ENCODE measurements at regions not wholly inside any gene's neighbourhood (a gene's known extent, or its start where the extent isn't known, plus 50 kb on each side); places are given as distances from the start of the nearest gene placed in this dataset.
"Not testable (repeated sequence)": the region's sequence is repeated elsewhere in the genome, so short reads cannot be mapped to it uniquely, and the experiment has no call there.

DNA sequence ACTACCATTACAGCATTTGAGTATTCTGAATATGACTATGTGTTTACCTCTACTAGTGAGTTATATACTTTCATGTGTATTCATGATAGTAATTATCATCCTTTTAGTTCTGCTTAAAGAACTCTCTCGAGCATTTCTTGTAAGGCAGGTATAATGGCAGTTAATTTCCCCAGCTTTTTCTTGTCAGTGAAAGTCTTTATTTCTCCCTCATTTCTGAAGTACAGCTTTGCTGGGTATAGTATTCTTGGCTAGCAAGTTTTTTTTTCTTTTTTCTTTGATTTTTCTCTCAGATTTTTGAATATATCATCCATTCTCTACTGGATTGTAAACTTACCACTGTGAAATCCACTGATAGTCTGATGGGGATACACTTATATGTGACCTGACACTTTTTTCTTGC lies 165.9 kb upstream of the ARHGAP5 start:
- no peak for DNase-seq (ENCODE audit: low read depth, low spot score)

DNA sequence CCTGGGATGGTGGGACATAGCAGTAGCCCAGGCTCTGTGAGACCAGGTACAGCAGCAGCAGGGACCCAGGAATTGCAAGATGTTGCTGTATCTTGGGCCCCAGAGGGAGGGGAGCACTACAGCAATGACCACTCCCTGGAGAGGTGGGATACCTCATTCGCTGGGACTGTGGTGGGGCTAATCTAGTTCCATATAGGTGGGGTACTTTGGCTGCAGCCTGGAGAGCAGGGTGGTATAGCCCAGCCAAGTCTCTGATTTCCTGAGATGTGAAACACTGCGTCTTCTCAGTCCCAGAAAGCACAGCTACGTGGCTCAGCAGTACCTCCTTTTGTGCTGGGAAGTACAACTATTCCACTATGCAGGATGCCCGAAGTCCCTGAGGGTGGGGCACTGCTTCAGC lies 163.7 kb upstream of the ARHGAP5 start:
- no peak for DNase-seq (ENCODE audit: low read depth, low spot score)

DNA sequence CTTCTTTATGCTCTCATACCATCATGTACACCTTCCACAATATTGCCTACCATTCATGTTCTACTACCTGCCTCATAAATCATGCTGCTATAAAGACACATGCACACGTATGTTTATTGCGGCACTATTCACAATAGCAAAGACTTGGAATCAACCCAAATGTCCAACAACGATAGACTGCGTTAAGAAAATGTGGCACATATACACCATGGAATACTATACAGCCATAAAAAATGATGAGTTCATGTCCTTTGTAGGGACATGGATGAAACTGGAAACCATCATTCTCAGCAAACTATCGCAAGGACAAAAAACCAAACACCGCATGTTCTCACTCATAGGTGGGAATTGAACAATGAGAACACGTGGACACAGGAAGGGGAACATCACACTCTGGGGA lies 158.8 kb upstream of the ARHGAP5 start:
- DNase-seq (ENCODE audit: low read depth, low spot score), result not testable (repeated sequence)

DNA sequence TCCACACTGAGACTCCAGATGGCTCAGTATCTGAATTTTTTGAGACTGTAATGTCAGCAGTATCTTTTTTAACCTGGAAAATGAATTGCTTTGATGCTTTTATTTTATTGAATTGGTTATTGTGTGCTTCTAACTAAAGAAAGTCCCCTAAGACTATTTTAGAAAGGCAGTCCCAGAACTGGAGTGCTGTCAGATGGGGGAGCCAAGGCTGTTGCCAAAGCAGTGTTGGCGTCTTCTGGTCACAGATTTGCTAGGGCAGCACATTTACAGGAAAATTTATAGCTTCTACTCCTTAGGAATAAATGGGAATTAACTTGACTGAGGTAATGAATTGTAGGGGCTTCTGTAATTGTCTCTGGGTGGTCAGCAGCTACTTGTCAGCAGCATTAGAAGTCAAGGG lies 157.1 kb upstream of the ARHGAP5 start:
- no peak for DNase-seq (ENCODE audit: low read depth, low spot score)

DNA sequence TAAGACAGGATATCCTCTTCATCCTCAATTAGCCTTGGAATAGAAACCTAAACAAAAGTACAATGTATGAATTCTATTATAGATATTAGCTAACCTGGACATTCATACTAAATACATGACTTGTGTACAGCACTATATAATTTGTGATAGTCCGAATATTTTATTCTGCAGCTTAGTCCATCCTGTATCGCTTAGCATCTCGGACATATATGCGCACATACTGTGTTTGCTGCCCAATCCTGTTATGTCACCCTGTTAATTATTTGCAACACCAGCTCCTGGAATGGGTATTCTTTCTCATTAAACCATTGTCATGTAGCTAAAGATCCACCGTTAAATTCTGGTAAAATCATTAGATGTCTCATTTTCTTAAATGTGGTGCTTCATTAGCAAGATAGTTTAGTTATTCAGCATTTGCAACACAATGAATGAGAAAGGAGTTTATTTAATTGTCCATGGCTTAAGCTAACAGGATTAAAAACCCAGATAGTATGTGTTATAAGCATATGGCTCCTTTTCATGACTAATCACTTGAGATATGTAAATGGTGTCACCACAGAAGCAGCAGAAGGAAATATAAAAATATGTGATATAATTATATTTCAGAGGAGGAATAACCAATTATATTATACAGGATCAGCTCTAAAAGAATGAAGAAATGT lies 156.0 kb upstream of the ARHGAP5 start:
- no peak for DNase-seq (ENCODE audit: low read depth, low spot score)

DNA sequence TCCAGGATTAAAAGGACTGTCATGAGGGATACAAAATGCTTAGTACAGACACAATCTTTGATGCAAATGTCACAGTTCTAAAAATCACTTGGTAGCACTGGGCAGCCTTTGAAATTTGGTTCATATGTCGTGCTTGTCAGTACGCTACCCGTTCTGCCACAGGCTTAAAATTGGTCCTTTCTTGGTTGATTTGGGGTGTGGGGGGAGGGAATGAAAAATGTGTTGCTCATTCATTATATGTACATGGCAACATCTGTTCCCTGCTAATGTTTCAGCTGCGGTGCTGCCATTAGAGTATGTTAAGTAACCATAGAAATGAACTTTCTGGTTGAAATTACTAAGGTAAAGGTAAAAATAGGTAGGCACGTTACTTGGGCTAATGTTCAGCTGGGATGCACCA lies 155.4 kb upstream of the ARHGAP5 start:
- no peak for DNase-seq (ENCODE audit: low read depth, low spot score)

DNA sequence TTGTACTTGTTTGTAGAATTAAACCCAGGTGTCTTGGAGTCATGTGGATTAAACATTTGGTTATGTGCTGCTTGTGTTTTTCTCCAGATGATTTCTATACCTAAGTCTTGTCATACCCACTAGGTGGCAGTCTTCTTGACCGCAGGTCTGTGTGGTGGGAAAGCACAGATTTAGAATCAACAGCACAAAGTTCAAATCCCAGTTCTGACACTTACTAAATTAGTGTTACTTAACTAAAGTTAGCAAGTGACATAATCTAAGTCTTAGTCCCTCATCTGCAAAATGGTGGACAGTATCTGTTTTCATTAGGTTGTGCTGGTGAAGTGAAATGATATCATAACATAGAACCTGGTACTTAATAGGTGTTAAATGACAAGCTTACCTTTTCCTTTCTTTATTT lies 151.0 kb upstream of the ARHGAP5 start:
- no peak for DNase-seq (ENCODE audit: low read depth, low spot score)

DNA sequence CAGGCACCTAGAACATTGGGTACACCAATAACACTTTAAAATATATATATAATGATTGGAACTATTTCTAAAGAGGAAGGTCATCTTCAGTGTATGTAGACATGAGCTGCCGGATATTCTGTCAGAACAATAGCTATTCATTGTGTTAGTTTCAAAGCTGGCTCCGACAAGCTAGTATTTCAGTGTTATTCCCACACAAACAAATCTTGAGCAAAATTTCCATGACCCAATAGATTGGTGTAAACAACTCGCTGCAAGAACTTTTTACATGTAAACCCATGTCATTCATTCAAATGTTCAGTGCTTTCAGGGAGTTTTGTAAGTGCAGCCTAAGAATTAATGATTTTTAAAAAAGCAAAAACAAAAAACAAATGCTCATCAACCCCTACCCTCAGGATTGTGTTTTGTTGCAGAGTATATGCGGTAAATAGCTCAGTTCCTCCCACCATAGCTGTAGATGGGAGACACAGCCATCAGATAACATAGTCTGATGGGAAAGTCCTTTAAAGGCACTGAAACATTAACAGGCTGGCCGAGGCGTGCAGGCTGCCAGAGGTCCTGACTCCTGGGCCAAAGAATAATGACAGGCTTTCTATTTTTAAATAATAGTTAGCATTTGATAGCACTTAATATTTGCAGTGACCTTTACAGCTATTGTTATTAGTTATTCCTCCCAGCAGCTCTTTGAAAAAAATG lies 150.3 kb upstream of the ARHGAP5 start:
- DNase-seq (ENCODE audit: low read depth, low spot score), result peak; percentile 68

DNA sequence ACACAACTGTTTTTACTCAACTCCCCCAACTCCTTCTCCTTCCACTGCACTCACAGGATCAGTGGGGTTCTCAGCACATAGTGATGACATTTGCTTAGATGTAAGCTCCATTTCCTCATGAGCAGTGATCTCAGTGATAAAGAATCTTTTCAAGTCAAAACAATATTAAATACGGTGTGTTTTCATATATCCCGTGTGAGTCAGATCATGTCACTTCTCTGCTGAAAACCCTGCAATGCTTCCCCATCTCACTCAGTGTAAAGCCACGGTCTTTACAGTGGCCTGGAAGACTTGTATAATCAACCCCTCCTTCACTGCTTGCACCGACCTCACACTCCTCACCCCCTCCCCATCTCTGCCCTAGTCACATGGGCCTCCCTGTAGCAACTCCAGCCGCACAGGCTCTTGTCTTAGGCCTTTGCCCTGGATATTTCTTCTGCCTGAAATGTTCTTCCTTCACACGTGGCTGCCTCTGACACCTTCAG lies 149.7 kb upstream of the ARHGAP5 start:
- peak; percentile 90 for DNase-seq (ENCODE audit: low read depth, low spot score)

DNA sequence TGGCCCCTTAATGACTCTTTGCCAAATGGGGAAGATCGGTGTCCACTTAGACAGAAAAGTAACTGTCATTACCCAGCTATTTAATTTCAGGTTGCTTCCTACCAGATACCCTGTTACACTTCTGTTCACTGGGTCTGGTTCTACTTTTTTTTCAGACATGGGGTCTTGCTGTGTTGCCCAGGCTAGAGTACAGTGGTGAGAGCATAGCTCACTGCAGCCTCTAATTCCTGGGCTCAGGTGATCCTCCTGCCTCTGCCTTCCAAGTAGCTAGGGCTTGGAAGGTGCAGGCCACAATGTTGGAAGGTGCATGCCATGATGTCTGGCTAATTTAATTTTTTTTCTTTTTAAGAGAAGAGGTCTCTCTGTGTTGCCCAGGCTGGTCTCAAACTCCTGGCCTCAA lies 147.0 kb upstream of the ARHGAP5 start:
- DNase-seq (ENCODE audit: low read depth, low spot score), result no peak

DNA sequence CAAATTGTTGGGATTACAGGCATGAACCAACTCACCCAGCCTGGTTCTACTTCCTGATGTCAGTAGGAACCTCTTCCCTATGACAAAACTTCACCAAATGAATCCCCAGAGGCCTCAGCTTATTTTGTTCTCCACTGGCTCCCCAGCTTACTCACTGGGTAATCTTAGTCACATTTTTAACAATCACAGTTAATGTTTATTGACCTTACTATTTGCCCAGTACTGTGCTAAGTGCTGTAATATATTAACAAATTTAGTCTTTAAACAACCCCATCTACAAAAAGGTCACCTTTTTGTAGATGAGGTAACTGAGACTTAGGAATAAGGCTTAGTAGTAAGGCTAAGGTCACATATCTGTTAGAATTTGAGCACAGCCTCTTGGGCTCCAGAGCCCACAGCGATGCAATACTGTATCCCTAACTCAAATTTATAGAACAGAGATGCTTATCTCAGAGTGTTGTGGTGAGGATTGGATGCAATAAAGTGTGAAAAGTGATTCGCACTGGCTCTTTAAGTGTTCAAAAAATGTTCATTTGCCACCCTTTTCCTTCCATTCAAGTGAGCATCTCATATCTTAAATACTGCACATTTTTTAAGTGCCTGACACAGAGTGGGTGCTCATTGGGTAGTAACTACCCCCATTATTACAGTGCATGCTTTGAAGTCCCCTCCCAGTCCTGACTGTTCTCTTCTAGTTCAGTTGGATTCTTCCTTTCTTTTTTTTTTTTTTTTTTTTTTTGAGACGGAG lies 146.4 kb upstream of the ARHGAP5 start:
- DNase-seq (ENCODE audit: low read depth, low spot score), result no peak

DNA sequence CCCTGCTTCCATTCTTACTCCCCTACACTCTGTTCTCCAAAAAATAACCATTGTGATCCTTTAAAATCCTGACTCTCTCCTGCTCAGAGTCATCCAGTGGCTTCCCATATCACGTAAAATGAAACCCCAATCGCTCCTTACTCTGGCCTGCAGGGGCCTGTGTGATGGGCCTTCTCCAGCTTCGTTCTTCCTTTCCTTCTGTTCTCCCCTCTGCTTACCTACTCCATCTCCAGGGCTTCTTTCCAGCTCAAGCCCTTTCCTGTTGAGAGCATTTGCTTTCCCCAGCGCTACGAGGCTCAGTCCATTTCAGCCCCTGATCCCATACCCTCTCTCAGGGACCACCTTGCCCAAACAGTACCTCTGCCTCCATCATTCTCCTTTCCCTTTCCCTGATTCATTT lies 144.4 kb upstream of the ARHGAP5 start:
- DNase-seq (ENCODE audit: low read depth, low spot score), result no peak

DNA sequence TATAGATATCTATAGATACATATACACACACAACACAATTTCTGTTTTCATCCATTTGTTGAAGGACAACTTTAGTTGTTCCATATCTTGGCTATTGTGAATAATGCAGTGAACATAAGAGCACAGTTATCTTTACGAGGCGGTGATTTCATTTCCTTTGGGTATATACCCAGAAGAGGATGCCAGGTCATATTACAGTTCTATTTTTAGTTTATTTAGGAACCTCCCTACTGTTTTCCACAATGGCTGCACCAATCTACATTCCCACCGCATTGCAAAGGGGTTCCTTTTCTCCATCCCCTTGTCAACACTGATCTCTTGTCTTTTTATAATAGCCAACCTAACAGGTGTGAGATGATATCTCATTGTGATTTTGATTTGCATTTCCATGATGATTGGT lies 143.4 kb upstream of the ARHGAP5 start:
- DNase-seq (ENCODE audit: low read depth, low spot score), result peak; percentile 15

DNA sequence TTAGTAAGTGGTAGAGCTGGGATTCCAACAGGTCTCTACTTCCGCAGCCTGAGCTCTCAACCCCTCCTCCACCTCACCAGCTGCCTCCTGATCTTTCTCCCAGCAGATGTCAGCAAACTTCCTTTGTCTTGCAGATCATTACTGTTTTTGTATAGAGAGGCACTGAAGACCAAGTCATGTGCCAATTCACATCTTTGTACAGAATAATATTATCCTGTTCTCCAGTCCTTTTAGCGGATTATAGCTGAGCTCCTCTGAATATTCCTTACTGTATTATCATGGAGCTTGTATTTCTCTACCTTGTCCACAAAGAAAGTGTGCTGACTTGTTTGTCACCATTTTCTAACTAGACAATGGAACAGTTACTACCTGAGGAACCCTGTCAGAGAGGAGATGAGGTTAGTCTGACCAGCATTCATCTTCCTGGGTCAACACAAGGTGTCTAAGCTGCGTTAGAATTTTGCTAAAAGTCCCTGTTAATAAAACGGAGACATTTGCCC lies 142.3 kb upstream of the ARHGAP5 start:
- no peak for DNase-seq (ENCODE audit: low read depth, low spot score)

DNA sequence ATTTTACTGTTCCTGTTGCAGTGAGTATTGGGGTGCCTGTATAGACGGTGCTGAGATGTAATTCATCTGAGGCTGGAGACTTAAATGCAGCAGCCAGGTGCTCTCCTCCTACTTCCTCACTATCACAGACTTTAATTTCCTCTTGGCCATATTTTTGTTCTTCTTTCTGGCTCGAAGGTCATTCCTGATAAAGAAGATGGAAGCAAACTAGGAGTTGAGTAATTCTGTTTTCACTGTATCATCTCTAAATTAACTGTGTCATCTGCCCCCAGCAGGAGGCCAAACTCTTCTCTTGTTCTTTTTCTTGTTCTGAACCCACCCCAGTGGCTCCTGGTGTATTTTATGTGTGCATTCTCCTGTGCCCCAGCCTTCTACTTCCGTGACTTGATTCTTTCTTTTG lies 141.7 kb upstream of the ARHGAP5 start:
- no peak for DNase-seq (ENCODE audit: low read depth, low spot score)

DNA sequence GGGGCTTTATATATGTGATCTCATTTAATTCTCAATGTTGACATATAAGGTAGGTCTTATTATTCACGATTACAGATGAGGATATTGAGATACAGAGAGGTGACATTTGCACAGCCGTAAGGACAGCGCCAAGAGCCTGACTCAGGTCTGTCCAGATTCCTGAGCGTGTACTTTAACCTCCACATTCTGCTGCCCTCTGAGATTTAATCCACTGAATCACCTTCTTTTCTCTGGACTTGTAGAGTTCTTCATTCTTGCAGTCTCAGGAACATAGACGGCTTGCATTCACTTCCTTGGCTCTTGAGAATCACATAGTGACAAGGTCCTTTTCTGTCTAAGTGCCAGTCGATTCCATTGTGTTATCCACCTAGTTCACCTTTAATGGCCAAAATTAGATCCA lies 141.0 kb upstream of the ARHGAP5 start:
- DNase-seq (ENCODE audit: low read depth, low spot score), result no peak

DNA sequence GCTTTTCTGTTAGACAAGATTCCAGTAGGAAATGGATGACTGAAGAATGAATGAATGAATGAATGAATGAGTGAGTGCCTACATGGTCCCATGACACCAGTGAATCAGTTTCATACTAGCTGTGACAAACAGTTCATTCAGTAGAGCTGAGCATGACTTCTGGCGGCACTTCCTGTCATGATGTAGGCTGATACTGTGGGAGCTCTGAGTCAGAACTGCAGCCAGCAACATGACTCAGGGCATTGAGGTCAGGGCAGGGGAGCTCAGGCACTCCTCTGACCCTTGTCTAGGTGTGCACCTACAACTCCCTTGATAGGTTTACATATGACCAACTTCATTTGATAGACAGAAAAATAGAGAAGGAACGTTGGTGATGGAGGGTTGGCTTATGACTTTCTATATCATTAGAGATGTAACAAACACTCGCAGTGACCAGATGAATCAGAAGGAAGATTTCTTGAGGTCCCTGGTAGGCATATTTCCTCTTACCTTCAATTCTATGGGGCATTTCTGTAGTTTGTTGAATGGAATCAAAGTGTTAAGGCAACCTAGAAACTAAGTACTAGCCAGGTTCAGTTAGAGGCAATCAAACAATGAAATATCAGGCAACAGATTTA lies 139.3 kb upstream of the ARHGAP5 start:
- peak; percentile 30 for DNase-seq (ENCODE audit: low read depth, low spot score)

DNA sequence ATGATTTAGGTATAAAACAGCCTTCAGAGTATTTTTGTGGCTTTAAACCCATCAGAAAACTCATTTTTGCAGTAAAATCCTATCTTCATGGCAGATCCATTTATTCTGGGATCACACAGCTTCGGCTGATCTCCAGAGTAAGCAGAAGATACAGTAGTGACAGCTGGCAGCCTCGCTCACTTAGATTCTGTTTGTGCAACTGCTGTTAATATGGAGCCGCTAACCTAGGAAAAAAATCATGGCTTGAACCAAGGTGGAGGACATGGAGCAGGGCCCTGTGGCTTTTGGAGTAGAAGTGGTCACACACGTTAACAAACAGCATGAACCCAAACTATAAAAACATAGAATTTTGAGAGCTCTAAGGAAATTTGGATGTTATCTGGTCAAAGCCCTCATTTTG lies 137.2 kb upstream of the ARHGAP5 start:
- no peak for DNase-seq (ENCODE audit: low read depth, low spot score)

DNA sequence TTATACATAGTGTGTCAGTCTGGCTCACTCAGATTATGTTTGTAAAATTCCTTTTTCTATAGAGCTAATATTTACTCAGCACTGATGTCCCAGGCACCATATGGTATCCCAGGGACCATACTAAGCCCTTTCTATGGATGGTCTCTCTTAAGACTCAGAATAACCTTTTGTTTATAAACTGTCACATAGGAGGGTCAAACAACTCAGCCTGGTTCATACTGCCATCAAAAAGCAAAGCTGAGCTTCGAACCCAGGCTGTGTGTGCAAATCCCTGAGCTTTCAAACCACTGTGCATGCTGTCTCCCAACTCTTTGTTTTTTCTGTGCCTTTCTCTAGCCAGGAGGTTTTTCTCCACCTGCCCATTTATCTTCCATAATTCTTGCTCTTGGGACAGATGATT lies 135.6 kb upstream of the ARHGAP5 start:
- no peak for DNase-seq (ENCODE audit: low read depth, low spot score)

DNA sequence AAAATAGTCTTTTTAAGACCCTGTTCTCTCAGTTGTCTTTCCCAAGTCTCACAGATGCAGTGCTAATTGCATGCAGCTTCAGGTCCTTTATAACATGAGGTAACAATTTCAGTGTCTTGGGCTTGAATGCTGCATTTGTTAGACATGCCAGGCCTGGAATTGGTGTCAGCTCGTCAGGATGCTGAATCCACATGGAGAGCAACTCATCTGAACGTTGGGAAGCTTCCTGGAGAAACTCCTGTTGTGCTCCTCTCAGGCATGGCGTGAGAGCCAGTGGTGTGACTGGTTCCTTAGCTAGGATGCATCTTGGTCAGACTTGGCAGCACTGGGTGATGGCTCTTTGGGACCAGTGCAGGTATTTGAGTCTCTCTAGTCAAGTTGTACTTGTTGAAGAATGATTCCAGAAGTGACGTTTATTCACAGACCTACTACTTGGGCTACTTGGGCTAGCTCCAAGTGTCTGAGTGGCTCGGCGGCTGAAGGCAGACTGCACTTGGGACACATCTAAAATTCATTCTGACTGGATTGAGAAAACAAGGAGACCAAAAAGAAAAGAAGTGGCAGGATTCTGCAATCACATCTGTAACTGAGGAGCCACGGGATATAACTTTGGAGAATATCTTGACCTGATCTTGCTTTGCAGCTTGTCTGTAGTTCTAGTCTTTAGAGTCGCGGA lies 134.8 kb upstream of the ARHGAP5 start:
- DNase-seq (ENCODE audit: low read depth, low spot score), result no peak

DNA sequence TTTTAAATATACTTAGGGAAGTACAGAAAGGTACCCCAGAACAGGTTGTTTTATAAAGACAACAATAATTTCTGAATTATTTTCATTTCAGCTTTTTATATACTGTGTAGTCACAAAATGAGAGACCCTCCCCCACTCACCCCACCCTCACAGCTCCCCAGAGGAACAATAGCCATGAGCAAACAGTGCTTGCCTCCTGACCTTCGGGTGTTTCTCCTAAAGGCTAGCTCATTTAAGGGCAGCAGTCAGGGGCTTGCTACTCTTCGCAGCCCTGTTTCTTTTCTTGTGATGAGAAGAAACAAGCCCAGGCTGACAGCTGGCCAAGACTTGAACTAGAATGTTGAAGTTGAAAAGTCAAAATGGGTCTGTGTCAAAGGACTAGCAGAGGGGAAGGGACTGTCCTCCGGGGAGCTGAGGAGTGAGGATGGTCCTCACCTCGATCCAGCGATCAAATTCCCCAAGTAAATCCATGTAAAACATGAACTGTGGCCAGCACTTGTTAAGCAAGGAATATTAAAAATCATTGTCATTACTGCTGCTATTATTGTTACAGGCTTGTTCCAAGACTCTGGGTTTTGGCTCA lies 133.8 kb upstream of the ARHGAP5 start:
- DNase-seq (ENCODE audit: low read depth, low spot score), result no peak
